ENCODE measurements at regions not wholly inside any gene's neighbourhood (a gene's known extent, or its start where the extent isn't known, plus 50 kb on each side); places are given as distances from the start of the nearest gene placed in this dataset.

DNA sequence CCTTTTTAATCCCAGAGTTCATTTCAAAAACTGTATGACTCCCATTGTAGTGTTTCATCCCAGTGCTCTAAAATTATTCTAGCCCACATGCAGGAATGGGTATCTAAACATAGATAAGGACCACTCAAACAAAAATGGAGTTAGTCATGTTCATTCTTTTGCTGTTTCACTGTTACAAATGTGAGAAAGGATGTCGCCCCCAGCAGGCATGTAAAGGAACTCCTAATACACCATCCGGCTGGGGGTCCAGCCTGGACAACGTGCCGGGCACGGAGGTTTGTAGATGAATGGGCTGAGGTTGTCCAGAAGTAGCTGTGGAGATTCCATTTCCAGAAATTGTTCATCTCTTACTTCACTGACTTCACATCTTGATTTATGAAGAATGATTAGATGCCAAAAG lies 101.9 kb upstream of the RAB12 start:
- ATAC-seq (no peak), DNase-seq (no peak)
- CTCF ChIA-PET, result no interaction called here
- Mint-ChIP-seq H3K27ac (no peak overlapping the region), H3K36me3 (no peaks in the 10 kb centered on the region), H3K4me1 (peaks cover 8% of the 10 kb centered on the region), H3K27me3 (no peaks in the 10 kb centered on the region), H3K9me3 (ENCODE audit: low read depth) (no peaks in the 10 kb centered on the region), H3K4me3 (no peak overlapping the region)

DNA sequence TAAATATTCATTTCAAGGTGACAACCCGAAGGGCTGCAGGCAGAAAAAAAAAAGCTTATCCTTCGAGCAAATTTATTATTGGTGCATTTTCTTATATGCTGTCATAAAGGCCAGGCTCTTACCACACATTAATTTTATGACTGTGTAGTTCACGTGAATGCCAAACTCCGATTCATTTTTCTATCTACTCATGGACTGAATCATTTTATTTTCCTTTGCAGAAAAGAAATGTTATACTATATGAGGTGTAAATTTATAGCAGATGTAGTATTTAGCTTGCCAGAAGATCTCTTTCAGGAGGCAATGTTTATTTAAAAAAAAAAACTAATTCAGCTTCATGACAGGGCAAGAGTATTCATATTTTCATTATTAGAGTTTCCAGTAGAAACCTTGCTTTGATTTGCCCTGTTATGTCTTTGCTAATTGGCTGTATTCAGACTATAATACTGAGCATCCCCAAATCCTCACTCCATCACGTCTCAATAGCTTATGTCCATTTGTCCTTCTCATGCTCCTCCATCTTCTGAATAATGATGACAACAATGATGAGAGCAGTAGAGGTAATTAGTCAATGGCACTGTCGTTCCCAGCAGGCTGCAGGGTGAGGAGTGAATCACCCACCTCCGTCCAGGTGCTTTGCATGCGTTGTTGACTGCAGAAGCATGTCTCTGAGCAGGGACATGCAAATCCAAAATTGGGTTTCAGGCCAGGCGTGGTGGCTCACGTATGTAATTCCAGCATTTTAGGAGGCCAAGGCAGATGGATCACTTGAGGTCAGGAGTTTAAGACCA lies 101.1 kb upstream of the RAB12 start:
- Mint-ChIP-seq H3K27me3 (no peaks in the 10 kb centered on the region), H3K36me3 (no peaks in the 10 kb centered on the region), H3K4me3 (no peak overlapping the region), H3K9me3 (ENCODE audit: low read depth) (no peaks in the 10 kb centered on the region), H3K4me1 (peaks cover 8% of the 10 kb centered on the region), H3K27ac (no peak overlapping the region)
- DNase-seq, result no peak
- CTCF ChIA-PET, result interaction anchor here (2.2 kb wide), 1 partner anchor 9 kb away, joined by 6 read pairs; no protein-coding TSS in a partner anchor
- ATAC-seq, result no peak

DNA sequence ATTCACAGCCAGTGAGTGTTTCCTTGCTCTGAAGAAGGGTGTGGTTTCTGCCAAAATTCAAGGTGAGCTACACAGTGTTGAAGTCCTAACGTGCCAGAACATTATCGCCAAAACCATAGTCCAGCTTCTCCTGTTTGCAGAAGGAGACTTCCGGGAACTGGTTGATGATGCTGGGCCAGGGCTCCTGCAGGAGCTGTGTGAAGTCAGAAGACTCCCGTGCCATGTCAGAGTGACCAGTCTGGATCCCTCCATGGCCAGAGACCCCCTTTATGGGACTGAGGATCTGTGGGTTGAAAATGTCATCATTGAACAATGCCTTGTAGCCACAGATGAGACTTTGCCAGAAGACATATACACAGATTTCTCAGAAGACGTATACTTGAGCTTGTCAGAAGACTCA lies 96.0 kb upstream of the RAB12 start:
- CTCF ChIA-PET, result no interaction called here

DNA sequence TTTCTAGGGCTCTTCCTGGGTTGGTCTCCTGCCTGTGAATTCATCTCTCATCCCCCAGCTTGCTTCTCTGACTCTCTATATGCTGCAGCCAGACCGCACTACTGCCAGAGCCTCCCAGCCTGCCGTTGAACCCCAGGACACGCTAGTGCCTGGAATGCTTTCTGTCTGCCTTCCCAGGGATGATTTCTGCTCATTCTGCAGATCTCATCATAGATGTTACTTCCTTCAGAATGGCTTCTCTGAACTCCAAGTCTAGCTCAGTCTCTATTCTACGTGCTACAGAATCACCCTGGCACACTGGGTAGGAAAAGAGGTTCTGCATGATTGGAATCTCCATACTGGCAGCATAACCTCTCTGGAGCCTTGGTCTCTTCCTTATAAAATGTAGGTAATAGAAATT lies 94.8 kb upstream of the RAB12 start:
- Mint-ChIP-seq H3K4me1 (peaks cover 8% of the 10 kb centered on the region), H3K9me3 (ENCODE audit: low read depth) (no peaks in the 10 kb centered on the region), H3K4me3 (no peak overlapping the region), H3K27ac (no peak overlapping the region), H3K36me3 (no peaks in the 10 kb centered on the region), H3K27me3 (no peaks in the 10 kb centered on the region)
- CTCF ChIA-PET, result no interaction called here
- DNase-seq (no peak), ATAC-seq (no peak)

More for the DNA sequence above, 96.0 kb upstream of the RAB12 start:
- no peak overlapping the region for H3K27ac Mint-ChIP-seq
- DNase-seq (no peak), ATAC-seq (no peak)
- no peaks in the 10 kb centered on the region for H3K27me3 Mint-ChIP-seq
- no peaks in the 10 kb centered on the region for H3K9me3 Mint-ChIP-seq (ENCODE audit: low read depth)
- no peaks in the 10 kb centered on the region for H3K36me3 Mint-ChIP-seq
- no peak overlapping the region for H3K4me3 Mint-ChIP-seq
- H3K4me1 Mint-ChIP-seq, result peaks cover 8% of the 10 kb centered on the region

DNA sequence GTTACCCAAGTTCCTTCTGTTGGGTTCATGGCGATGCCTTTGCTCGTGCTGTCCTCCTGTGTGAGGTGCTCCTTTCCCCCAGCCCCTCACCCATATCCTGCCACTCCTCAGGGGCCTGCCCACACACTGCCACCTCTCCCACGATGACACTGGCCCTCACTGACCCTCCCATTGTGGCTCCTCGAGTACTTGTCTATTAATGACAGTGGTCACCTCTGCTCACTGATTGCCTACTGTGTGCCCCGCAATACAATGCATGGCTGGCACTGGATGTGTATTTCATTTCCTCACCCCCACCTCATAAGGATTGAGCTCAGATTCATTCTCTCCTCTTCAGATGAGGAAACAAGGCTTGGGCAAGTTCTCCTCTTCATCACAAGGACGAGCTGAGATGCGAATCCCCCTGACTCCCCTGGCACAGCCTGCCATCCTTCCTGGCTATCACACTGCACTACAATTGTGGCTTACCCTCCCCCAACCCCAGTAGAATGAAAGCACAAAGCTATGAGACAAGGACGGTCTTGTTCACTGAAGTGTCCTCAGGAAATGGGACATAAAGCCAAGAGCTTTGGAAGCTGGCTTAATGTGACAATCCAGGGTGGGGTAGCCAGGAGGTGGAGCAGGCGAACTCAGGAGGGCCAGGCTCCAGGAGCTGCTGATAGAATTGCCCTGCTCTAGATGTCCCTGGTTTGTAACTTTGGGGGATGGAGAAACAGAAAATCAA lies 93.9 kb upstream of the RAB12 start:
- no peak for ATAC-seq

DNA sequence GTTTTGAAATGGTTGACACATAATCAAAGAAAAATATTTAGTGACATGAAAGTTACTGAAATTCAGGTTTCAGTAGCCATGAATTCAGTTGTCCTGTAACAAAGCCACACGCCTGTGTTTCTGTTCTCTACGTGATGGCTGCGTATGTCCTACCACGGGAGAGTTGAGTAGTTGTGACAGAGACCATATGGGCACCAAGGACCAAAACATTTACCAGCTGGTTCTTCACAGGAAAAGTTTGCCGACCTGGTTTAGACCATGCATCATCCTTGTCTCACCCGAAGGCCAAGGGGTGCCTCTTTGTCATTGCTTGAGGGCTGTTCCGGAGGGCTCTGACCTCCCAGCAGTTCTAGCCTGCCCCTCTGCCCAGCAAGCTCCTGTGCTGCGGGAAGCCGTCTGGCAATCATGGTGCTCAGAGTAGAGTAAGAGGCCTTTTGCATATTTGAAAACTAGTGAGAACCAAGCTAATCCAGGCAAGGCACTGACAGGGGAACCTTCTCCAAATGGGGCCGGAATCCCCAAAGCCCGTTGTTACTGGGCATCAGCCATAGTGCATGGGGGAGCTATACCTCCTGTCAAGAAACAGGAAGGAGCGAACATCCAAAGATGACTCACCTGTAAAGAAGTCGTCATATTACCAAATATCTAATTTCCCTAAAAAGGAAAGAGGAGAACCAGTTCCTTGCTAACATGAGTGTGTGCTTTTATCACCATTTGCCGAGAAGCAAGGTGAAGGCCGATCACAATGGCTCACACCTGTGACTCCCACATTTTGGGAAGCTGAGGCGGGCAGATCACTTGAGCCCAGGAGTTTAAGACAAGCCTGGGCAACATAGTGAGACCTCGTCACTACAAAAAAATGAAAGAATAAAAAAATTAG lies 92.6 kb upstream of the RAB12 start:
- Mint-ChIP-seq H3K9me3 (ENCODE audit: low read depth) (peaks cover 4% of the 10 kb centered on the region), H3K27ac (no peak overlapping the region), H3K36me3 (no peaks in the 10 kb centered on the region), H3K4me3 (no peak overlapping the region), H3K27me3 (no peaks in the 10 kb centered on the region), H3K4me1 (no peaks in the 10 kb centered on the region)
- ATAC-seq (no peak), DNase-seq (no peak)
- CTCF ChIA-PET, result no interaction called here

More for the DNA sequence above, 93.9 kb upstream of the RAB12 start:
- DNase-seq, result no peak
- Mint-ChIP-seq H3K27ac (no peak overlapping the region), H3K9me3 (ENCODE audit: low read depth) (peaks cover under 1% of the 10 kb centered on the region), H3K4me1 (peaks cover 5% of the 10 kb centered on the region), H3K36me3 (no peaks in the 10 kb centered on the region), H3K27me3 (no peaks in the 10 kb centered on the region), H3K4me3 (no peak overlapping the region)
- CTCF ChIA-PET, result no interaction called here

DNA sequence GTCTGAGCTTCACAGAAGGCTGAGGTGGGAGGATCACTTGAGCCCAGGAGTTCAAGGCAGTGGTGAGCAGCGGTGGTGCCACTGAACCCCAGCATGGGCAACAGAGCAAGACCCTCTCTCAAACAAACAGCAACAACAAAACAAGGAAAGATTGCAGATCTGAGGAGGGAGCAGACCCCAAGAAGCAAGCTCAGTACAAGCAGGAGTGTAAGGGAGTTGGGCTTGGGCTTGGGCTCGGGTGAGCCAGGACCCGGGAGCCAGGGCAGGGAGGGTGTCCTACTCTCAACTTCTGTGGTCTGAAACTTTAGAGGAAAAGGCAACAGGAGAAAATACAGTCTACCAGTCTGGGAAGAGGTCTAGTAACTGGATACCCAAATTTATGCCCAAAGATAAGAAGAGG lies 92.0 kb upstream of the RAB12 start:
- no peak for DNase-seq
- Mint-ChIP-seq H3K4me3 (no peak overlapping the region), H3K9me3 (ENCODE audit: low read depth) (peaks cover 4% of the 10 kb centered on the region), H3K36me3 (no peaks in the 10 kb centered on the region), H3K27me3 (no peaks in the 10 kb centered on the region), H3K4me1 (no peaks in the 10 kb centered on the region), H3K27ac (no peak overlapping the region)
- no peak for ATAC-seq
- CTCF ChIA-PET, result no interaction called here

DNA sequence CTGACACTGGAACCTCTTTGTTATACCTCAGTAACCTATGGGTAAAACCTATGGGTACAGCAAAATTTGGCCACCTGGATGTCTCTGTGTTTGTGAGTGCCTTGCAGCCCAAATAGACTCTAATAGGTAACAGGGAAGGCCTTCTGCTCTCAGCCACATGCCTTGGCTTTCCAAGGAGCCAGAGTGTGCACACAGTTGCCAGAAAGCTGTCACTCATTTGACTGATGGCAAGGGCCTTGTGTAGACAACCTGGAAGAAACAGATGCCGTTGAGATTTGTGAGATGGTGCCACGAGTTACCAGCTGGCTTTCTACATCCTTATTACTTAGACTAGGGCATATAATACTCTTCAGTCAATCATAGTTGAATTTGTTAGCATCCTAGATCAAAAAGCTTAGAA lies 90.1 kb upstream of the RAB12 start:
- Mint-ChIP-seq H3K36me3 (no peaks in the 10 kb centered on the region), H3K27me3 (peaks cover 11% of the 10 kb centered on the region), H3K4me1 (no peaks in the 10 kb centered on the region), H3K9me3 (ENCODE audit: low read depth) (peaks cover 4% of the 10 kb centered on the region), H3K4me3 (no peak overlapping the region), H3K27ac (no peak overlapping the region)
- ATAC-seq (no peak), DNase-seq (no peak)
- CTCF ChIA-PET, result no interaction called here

DNA sequence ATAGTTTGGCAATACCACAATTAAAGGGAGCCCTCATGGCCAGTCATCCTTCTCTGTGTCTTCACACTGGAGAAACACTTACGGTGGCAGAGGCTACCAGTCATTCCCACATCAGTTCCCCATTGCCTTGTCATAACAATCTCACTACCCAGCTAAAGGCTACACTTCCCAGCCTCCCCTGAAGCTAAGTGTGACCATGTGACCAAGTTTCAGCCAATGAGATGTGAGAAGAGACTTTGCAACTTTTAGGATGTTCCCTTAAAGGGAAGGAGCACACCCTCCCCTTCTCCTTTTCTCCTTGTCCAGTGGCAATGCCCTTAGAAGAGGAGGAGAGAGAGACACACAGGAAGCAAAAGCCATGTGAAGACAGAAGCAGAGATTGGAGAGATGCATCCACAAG lies 89.0 kb upstream of the RAB12 start:
- Mint-ChIP-seq H3K27ac (no peak overlapping the region), H3K9me3 (ENCODE audit: low read depth) (peaks cover 4% of the 10 kb centered on the region), H3K4me3 (no peak overlapping the region), H3K4me1 (peaks cover 5% of the 10 kb centered on the region), H3K36me3 (no peaks in the 10 kb centered on the region), H3K27me3 (peaks cover 17% of the 10 kb centered on the region)
- DNase-seq (no peak), ATAC-seq (no peak)
- CTCF ChIA-PET, result no interaction called here

DNA sequence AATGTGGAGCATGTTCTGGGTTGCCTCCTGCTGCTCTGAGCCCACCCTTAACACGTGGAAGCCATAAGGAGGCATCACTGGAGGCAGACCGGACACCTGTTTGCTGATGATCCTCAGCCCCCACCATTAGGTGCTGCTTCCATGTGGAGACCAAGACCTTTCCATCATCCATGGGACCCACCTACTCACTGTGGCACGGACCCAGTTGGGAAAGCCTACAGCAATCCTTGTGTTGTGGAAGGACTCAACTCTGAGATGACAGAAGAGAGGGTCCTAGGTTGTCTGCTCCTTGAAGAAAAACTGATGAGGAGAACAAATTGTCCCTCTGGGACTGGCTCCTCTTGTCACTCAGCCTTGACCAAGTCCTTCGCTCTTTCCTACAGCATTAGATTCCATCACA lies 86.5 kb upstream of the RAB12 start:
- Mint-ChIP-seq H3K27me3 (peaks cover 19% of the 10 kb centered on the region), H3K36me3 (no peaks in the 10 kb centered on the region), H3K4me1 (peaks cover 17% of the 10 kb centered on the region), H3K4me3 (no peak overlapping the region), H3K9me3 (ENCODE audit: low read depth) (peaks cover 4% of the 10 kb centered on the region), H3K27ac (no peak overlapping the region)
- DNase-seq, result no peak
- no peak for ATAC-seq
- CTCF ChIA-PET, result no interaction called here

DNA sequence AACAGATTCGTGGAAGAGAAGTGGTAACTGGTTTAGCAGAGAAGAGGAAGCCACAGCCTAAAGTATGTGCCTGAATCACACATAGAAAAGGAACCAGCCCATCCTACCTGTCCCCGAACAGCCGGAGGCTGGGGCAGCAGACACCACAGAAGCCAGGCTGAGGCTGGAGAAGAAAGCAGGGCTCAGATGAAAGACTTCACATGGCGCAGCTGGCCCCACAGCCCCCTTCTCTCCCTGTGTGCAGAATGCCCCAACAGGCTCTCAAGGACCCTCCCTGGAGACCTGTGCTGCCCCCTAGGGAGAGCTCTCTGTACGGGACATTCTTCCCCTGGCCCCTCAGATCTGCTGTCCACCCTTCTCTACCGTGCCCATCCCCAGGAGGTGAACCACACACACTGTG lies 83.5 kb upstream of the RAB12 start:
- Mint-ChIP-seq H3K27ac (peak overlapping the region; percentile 26), H3K27me3 (peaks cover 19% of the 10 kb centered on the region), H3K4me1 (peaks cover 17% of the 10 kb centered on the region), H3K4me3 (no peak overlapping the region), H3K36me3 (peaks cover 2% of the 10 kb centered on the region), H3K9me3 (ENCODE audit: low read depth) (peaks cover 10% of the 10 kb centered on the region)
- peak; percentile 78 for ATAC-seq
- peak; percentile 45 for DNase-seq
- CTCF ChIA-PET, result no interaction called here

DNA sequence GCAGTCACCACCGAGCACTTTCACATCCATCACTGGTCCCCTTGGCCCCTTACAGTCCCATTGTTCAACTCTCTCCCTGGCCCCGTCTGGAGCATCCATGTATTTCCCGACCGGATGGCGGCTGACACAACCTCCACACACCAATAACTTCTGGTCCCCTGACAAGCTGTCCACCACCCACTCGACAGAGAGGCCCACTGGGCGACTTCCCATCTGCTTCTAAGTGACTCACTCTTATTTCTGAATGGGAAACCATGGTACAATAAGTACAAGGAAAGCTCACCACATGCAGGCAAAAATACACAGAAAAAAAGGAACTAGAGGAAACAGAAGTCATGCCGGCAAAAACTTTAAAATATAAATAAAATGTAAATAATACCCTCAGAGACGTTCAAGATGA lies 82.9 kb upstream of the RAB12 start:
- ATAC-seq (no peak), DNase-seq (no peak)
- Mint-ChIP-seq H3K27me3 (peaks cover 19% of the 10 kb centered on the region), H3K36me3 (peaks cover 4% of the 10 kb centered on the region), H3K27ac (peak overlapping the region; percentile 24), H3K4me1 (peaks cover 17% of the 10 kb centered on the region), H3K9me3 (ENCODE audit: low read depth) (peaks cover 13% of the 10 kb centered on the region), H3K4me3 (no peak overlapping the region)
- CTCF ChIA-PET, result no interaction called here

DNA sequence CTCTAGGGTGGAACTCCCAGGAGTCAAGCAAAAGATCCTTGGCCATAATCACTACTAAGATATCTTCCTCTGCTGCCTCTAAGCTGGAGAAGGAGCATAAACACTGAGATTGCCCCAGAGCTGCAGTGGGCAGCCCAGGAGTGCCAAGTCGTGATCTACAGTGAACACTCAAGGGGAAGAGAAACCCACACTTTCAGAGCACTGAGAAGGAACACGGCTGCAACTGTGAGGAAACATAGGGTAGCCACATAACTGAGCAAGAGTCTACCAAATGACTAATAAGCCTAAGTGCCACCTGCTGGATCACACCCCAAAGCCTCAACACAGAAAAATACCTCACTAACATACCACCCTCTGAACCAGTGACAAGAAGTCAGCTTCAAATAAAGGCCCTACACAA lies 79.6 kb upstream of the RAB12 start:
- no peak for DNase-seq
- Mint-ChIP-seq H3K4me3 (no peak overlapping the region), H3K36me3 (peaks cover 6% of the 10 kb centered on the region), H3K27me3 (peaks cover 9% of the 10 kb centered on the region), H3K27ac (no peak overlapping the region), H3K4me1 (peaks cover 17% of the 10 kb centered on the region), H3K9me3 (ENCODE audit: low read depth) (peaks cover 23% of the 10 kb centered on the region)
- no peak for ATAC-seq
- CTCF ChIA-PET, result no interaction called here
